ENCODE measurements at regions not wholly inside any gene's neighbourhood (a gene's known extent, or its start where the extent isn't known, plus 50 kb on each side); places are given as distances from the start of the nearest gene placed in this dataset.
"Not testable (repeated sequence)": the region's sequence is repeated elsewhere in the genome, so short reads cannot be mapped to it uniquely, and the experiment has no call there.

DNA sequence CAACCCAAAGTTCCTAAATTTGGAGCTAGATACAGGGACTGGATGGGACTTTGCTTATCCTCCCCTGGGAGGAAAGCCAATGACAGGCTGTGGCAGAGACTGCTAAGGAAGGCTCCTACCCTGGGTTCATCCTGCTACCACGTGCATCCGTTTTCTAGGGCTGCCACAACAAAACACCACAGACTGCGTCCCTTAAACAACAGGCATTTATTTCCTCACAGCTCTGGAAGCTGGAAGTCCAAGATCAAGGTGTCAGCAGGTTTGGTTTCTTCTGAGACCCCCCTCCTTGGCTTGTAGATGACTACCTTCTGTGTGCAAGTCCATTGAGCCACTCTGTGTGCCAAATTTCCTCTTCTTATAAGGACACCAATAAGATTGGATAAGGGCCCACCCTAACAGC lies 263.9 kb downstream of the FAM43A start:
- no peak for DNase-seq (ENCODE audit: extremely low read depth, low read depth)
- TF ChIP-seq CTCF (IDR thresholded peaks at IDR 0.05; ENCODE audit: low read depth, low read length): no peak

DNA sequence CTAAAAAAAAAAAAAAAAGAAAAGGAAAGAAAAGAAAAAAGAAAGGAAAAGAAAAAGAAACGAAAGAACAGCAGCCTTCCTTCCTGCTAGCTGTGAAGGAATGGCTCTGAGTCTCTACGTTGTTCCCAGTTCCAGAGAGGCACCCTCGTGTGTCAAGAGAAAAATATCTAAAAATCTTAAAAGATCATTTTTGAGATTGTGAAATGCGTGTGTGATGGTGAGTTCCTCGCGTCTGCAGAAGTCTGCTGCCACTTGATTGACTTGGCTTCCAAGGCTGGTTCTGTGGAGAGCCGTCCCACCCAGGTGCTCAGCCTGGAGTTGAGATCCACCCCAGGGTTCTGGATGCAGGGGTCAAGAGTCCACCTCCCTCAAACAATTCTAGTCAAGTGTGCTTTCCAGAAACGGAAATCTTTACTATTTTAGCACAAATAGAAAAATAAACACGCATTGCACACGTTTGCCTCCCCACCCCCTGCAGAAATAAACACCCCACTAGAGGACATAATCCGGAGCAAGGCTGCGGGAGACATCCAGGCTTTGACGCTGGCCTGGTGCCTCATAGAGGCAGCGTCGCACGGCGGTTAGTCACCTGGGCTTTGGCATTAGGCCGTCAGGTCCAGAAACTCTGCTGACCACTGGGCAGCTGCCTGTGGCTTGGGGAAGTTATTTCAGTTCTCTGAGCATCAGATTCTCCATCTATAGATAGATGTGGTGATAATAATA lies 265.4 kb downstream of the FAM43A start:
- DNase-seq (ENCODE audit: extremely low read depth, low read depth): no peak
- TF ChIP-seq CTCF (IDR thresholded peaks at IDR 0.05; ENCODE audit: low read depth, low read length): no peak

- not testable (repeated sequence) for DNase-seq (ENCODE audit: extremely low read depth, low read depth)
These were observed 265.9 kb downstream of the FAM43A start for GRCh38 chr3:194951629-194951920.

DNA sequence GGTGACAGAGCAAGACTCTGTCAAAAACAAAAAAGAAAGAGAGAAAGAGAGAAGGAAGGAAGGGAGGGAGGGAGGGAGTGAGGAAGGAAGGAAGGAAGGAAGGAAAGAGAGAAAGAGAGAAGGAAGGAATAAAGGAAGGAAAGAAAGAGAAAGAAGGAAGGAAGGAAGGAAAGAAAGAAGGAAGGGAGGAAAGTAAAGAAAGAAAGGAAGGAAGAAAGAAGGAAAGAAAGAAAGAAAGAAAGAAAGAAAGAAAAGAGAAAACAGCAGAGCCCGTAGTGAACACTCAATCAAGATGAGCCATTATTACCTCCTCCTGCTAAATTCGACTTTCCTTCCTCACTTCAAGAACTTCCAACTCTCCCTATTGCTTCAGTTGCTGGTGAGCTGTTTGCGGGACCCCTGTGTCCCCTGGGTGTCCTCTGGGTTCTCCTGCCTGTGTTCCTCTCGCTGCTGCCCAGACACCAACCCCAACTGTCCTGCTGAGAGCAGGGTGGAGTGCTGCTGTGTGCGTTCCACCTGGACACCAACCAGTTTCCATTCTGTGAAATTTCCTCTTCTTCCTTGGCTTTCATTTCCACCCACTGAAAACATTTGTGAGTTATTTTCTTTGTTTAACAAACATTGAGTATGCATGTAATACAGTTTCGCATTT lies 266.4 kb downstream of the FAM43A start:
- DNase-seq (ENCODE audit: extremely low read depth, low read depth): no peak
- TF ChIP-seq CTCF (IDR thresholded peaks at IDR 0.05; ENCODE audit: low read depth, low read length): no peak

DNA sequence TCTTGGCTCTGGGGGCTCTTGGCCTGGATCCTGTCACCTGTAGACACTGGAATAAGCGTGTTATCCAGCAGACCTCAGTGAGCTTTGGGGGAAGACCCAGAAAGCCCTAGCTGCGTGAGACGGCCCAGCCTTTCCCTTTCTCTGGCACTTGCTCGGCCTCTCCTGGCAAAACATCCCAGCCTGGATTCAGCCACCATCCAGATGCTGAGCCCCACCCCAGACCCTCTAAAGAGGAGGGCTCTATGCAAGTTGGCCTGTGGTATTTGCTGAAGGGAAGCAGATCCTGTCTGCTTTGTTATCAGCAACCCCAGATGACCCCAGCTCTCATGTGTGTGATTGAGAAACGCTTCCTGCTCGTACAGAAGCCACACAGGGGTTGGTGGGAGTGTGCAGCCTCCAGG lies 267.2 kb downstream of the FAM43A start:
- no peak for TF ChIP-seq CTCF (IDR thresholded peaks at IDR 0.05; ENCODE audit: low read depth, low read length)

GRCh38 chr3:194953291-194953690 lies 267.6 kb downstream of the FAM43A start:
- no peak for TF ChIP-seq CTCF (IDR thresholded peaks at IDR 0.05; ENCODE audit: low read depth, low read length)
- no peak for DNase-seq (ENCODE audit: extremely low read depth, low read depth)

More for the DNA sequence above, 267.2 kb downstream of the FAM43A start:
- no peak for DNase-seq (ENCODE audit: extremely low read depth, low read depth)

GRCh38 chr3:194955546-194955945 lies 269.9 kb downstream of the FAM43A start:
- no peak for TF ChIP-seq CTCF (IDR thresholded peaks at IDR 0.05; ENCODE audit: low read depth, low read length)

More at GRCh38 chr3:194955546-194955945, 269.9 kb downstream of the FAM43A start:
- DNase-seq (ENCODE audit: extremely low read depth, low read depth): no peak

Data from AG09319 (cell line).